Hepatocyte (in vitro differentiated cells): ENCODE measurements at regions not wholly inside any gene's neighbourhood (a gene's known extent, or its start where the extent isn't known, plus 50 kb on each side); places are given as distances from the start of the nearest gene placed in this dataset.
"Not testable (repeated sequence)": the region's sequence is repeated elsewhere in the genome, so short reads cannot be mapped to it uniquely, and the experiment has no call there.

Experiments used
- DNase-seq: peaks from one replicate; pipeline ENCODE4 v3.0.0-alpha.2; 2016; ENCODE audit warnings: low spot score
- H2AFZ ChIP-seq: fragments of 200-600 bp; sonication (generic); 2 replicates; pipeline ENCODE4 v1.6.0; 2016; ENCODE audit warnings: antibody characterized with exemption, mild to moderate bottlenecking
- H3K27ac ChIP-seq: fragments of 200-600 bp; sonication (generic); 2 replicates; pipeline ENCODE4 v1.5.1; 2016; ENCODE audit warnings: mild to moderate bottlenecking
- H3K27me3 ChIP-seq: fragments of 200-600 bp; sonication (generic); 2 replicates; pipeline ENCODE4 v1.6.1; 2016
- H3K36me3 ChIP-seq: fragments of 200-600 bp; sonication (generic); replicated peaks from 2 replicates; pipeline ENCODE4 v1.5.1; 2016; ENCODE audit warnings: low read depth; ENCODE audit not compliant: insufficient read depth
- H3K4me1 ChIP-seq: fragments of 200-600 bp; sonication (generic); 2 replicates; pipeline ENCODE4 v1.5.1; 2016; ENCODE audit warnings: mild to moderate bottlenecking, moderate library complexity; ENCODE audit not compliant: insufficient read depth
- H3K4me2 ChIP-seq: fragments of 200-600 bp; sonication (generic); 2 replicates; pipeline ENCODE4 v1.6.0; 2016
- H3K4me3 ChIP-seq: fragments of 200-600 bp; sonication (generic); 2 replicates; pipeline ENCODE4 v1.5.1; 2016; ENCODE audit warnings: mild to moderate bottlenecking
- H3K79me2 ChIP-seq: fragments of 200-600 bp; sonication (generic); 2 replicates; pipeline ENCODE4 v1.6.0; 2017; ENCODE audit warnings: mild to moderate bottlenecking
- H3K9me2 ChIP-seq: fragments of 200-600 bp; sonication (generic); replicated peaks from 2 replicates; pipeline ENCODE4 v1.6.0; 2017; ENCODE audit warnings: mild to moderate bottlenecking; ENCODE audit not compliant: insufficient read depth
- H3K9me3 ChIP-seq: fragments of 200-600 bp; sonication (generic); 2 replicates; pipeline ENCODE4 v1.5.1; 2016; ENCODE audit warnings: low read depth, mild to moderate bottlenecking
- H4K20me1 ChIP-seq: fragments of 200-600 bp; sonication (generic); 2 replicates; pipeline ENCODE4 v1.6.0; 2016; ENCODE audit warnings: mild to moderate bottlenecking; ENCODE audit not compliant: insufficient read depth, poor library complexity, severe bottlenecking
- CTCF ChIP-seq: fragments of 200-600 bp; sonication (generic); IDR thresholded peaks from 2 replicates; pipeline ENCODE4 v1.5.1; 2016; ENCODE audit warnings: antibody characterized with exemption, mild to moderate bottlenecking; ENCODE audit not compliant: poor library complexity
- EZH2 ChIP-seq: fragments of 200-600 bp; sonication (generic); IDR thresholded peaks from 2 replicates; pipeline ENCODE4 v1.6.1; 2016; ENCODE audit warnings: antibody characterized with exemption, mild to moderate bottlenecking, borderline replicate concordance
- EZH2phosphoT487 ChIP-seq: fragments of 200-600 bp; sonication (generic); IDR thresholded peaks from one replicate; pipeline ENCODE4 v1.6.1; 2018; ENCODE audit warnings: antibody characterized with exemption, mild to moderate bottlenecking, low read depth, moderate library complexity; ENCODE audit not compliant: unreplicated experiment, severe bottlenecking
- WGBS: methylation state at CpG from one replicate; pipeline ENCODE4 v1.1.6; 2016; ENCODE audit warnings: low lambda C conversion rate; ENCODE audit errors: missing lambda C conversion rate; 5-methylcytosine and 5-hydroxymethylcytosine counted together

- TF ChIP-seq EZH2 (no peak), CTCF (no peak), EZH2phosphoT487 (no peak)
These were observed 135.6 kb upstream of the KYNU start for GRCh38 chr2:142741764-142742269.

GRCh38 chr2:142734770-142735169 lies 142.7 kb upstream of the KYNU start:
- no peaks in the 10 kb centered on the region for H3K79me2 ChIP-seq
- no peak for TF ChIP-seq CTCF
- TF ChIP-seq EZH2phosphoT487: no peak
- no peak for TF ChIP-seq EZH2
- 93% methylated on average over 2 of the region's 2 CpGs for WGBS

More at GRCh38 chr2:142741764-142742269, 135.6 kb upstream of the KYNU start:
- no peak for DNase-seq
- no peaks in the 10 kb centered on the region for H3K36me3 ChIP-seq
- no peaks in the 10 kb centered on the region for H3K9me3 ChIP-seq
- H3K27me3 ChIP-seq: no peaks in the 10 kb centered on the region
- no peak overlapping the region for H3K4me3 ChIP-seq
- no peaks in the 10 kb centered on the region for H3K9me2 ChIP-seq
- no peaks in the 10 kb centered on the region for H4K20me1 ChIP-seq
- 97% methylated on average over 2 of the region's 2 CpGs for WGBS
- H3K4me1 ChIP-seq: no peaks in the 10 kb centered on the region
- no peak overlapping the region for H3K27ac ChIP-seq
- H2AFZ ChIP-seq: no peak overlapping the region
- H3K79me2 ChIP-seq: no peaks in the 10 kb centered on the region
- no peak overlapping the region for H3K4me2 ChIP-seq

GRCh38 chr2:142734231-142734630 lies 143.2 kb upstream of the KYNU start:
- DNase-seq: no peak
- Histone ChIP-seq H3K4me3 (no peak overlapping the region), H3K79me2 (no peaks in the 10 kb centered on the region), H3K9me3 (no peaks in the 10 kb centered on the region), H4K20me1 (no peaks in the 10 kb centered on the region), H3K4me2 (no peak overlapping the region), H3K36me3 (no peaks in the 10 kb centered on the region), H3K9me2 (no peaks in the 10 kb centered on the region), H3K4me1 (no peaks in the 10 kb centered on the region), H2AFZ (no peak overlapping the region), H3K27ac (no peak overlapping the region), H3K27me3 (no peaks in the 10 kb centered on the region)
- TF ChIP-seq EZH2phosphoT487: no peak
- no peak for TF ChIP-seq EZH2
- TF ChIP-seq CTCF: no peak
- 97% methylated on average over 3 of the region's 3 CpGs for WGBS

More at GRCh38 chr2:142734770-142735169, 142.7 kb upstream of the KYNU start:
- Histone ChIP-seq H3K36me3 (no peaks in the 10 kb centered on the region), H3K27me3 (no peaks in the 10 kb centered on the region), H2AFZ (no peak overlapping the region), H3K4me3 (no peak overlapping the region), H3K9me3 (no peaks in the 10 kb centered on the region), H3K9me2 (no peaks in the 10 kb centered on the region), H3K4me1 (no peaks in the 10 kb centered on the region), H3K27ac (no peak overlapping the region), H4K20me1 (no peaks in the 10 kb centered on the region), H3K4me2 (no peak overlapping the region)
- DNase-seq: no peak

- H3K36me3 ChIP-seq, H3K4me2 ChIP-seq, H3K9me3 ChIP-seq, H3K27me3 ChIP-seq, H3K79me2 ChIP-seq, H4K20me1 ChIP-seq, H3K27ac ChIP-seq, H3K4me1 ChIP-seq, DNase-seq, H3K4me3 ChIP-seq, H3K9me2 ChIP-seq, H2AFZ ChIP-seq: not testable (repeated sequence)
- 94% methylated on average over 1 of the region's 1 CpG for WGBS
These were observed 147.7 kb upstream of the KYNU start for GRCh38 chr2:142729814-142730213.

- not testable (repeated sequence) for H3K36me3 ChIP-seq, H4K20me1 ChIP-seq, DNase-seq, H3K79me2 ChIP-seq, H3K27ac ChIP-seq, H3K4me3 ChIP-seq, H3K27me3 ChIP-seq, H3K4me1 ChIP-seq, H3K4me2 ChIP-seq, H3K9me2 ChIP-seq, H3K9me3 ChIP-seq, H2AFZ ChIP-seq
- WGBS: 96% methylated on average over 17 of the region's 17 CpGs
These were observed 149.5 kb upstream of the KYNU start for GRCh38 chr2:142727821-142728478.
